ENCODE measurements at regions not wholly inside any gene's neighbourhood (a gene's known extent, or its start where the extent isn't known, plus 50 kb on each side); places are given as distances from the start of the nearest gene placed in this dataset.

DNA sequence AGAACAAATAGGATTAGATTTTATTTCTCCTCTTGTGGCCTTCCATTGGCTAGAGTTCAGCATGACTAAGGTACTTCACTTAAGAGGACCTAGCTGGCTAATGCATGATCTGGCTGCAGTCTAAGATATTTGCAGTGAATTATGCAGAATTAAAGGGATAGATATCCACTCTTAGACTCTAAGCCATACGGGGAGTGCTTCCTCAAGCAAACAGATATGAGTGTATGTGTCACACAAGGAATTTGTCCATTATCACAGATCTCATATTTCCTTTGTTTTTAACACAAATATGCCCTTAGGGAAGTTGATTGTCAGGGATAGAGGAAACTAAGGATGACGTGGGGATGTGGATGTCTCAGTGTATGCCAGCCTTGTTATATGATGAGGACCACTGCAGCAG, 88.1 kb upstream of the DHRS4 start:
- no peak for TF ChIP-seq BHLHE40 (IDR thresholded peaks at IDR 0.05; ENCODE audit: low read depth, low read length)
- no peak for TF ChIP-seq POLR2A (IDR thresholded peaks at IDR 0.05; ENCODE audit: low read length)
- TF ChIP-seq, protein P1, sequence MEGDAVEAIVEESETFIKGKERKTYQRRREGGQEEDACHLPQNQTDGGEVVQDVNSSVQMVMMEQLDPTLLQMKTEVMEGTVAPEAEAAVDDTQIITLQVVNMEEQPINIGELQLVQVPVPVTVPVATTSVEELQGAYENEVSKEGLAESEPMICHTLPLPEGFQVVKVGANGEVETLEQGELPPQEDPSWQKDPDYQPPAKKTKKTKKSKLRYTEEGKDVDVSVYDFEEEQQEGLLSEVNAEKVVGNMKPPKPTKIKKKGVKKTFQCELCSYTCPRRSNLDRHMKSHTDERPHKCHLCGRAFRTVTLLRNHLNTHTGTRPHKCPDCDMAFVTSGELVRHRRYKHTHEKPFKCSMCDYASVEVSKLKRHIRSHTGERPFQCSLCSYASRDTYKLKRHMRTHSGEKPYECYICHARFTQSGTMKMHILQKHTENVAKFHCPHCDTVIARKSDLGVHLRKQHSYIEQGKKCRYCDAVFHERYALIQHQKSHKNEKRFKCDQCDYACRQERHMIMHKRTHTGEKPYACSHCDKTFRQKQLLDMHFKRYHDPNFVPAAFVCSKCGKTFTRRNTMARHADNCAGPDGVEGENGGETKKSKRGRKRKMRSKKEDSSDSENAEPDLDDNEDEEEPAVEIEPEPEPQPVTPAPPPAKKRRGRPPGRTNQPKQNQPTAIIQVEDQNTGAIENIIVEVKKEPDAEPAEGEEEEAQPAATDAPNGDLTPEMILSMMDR (IDR thresholded peaks at IDR 0.05): no peak
- TF ChIP-seq, protein P2, sequence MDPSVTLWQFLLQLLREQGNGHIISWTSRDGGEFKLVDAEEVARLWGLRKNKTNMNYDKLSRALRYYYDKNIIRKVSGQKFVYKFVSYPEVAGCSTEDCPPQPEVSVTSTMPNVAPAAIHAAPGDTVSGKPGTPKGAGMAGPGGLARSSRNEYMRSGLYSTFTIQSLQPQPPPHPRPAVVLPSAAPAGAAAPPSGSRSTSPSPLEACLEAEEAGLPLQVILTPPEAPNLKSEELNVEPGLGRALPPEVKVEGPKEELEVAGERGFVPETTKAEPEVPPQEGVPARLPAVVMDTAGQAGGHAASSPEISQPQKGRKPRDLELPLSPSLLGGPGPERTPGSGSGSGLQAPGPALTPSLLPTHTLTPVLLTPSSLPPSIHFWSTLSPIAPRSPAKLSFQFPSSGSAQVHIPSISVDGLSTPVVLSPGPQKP (IDR thresholded peaks at IDR 0.05; ENCODE audit: low read depth, low read length): no peak
- no peak for TF ChIP-seq RCOR1 (IDR thresholded peaks at IDR 0.05; ENCODE audit: low read depth, low read length)
- TF ChIP-seq HMGXB4 (CRISPR knock-in tag; IDR thresholded peaks at IDR 0.05; ENCODE audit: borderline replicate concordance): no peak
